ENCODE measurements at regions not wholly inside any gene's neighbourhood (a gene's known extent, or its start where the extent isn't known, plus 50 kb on each side); places are given as distances from the start of the nearest gene placed in this dataset.

GRCh38 chr2:144965172-144965571 lies 445.3 kb upstream of the ZEB2 start:
- DNase-seq: no peak

DNA sequence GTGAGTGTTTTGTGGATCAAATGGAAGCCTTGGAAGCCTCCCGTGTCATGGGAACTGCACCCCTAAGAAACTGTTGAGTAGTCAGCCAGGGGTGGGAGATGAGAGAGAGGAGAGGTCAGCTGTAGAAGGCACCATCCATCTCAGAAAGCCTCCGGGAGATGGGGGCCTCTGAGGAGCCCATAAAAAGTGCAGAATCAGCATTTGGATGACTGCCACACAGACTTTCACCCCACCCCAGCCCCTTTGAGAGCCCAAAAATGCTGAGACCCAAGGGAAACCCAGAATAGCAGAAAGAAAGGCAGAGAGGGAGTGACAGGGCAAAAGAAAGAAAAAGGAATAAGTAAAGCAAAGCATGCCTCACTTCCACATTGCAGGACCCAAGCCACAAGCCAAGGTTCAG lies 443.1 kb upstream of the ZEB2 start:
- DNase-seq: no peak

GRCh38 chr2:144959416-144959815 lies 439.5 kb upstream of the ZEB2 start:
- no peak for DNase-seq

GRCh38 chr2:144950899-144951560 lies 431.1 kb upstream of the ZEB2 start:
- DNase-seq: no peak

DNA sequence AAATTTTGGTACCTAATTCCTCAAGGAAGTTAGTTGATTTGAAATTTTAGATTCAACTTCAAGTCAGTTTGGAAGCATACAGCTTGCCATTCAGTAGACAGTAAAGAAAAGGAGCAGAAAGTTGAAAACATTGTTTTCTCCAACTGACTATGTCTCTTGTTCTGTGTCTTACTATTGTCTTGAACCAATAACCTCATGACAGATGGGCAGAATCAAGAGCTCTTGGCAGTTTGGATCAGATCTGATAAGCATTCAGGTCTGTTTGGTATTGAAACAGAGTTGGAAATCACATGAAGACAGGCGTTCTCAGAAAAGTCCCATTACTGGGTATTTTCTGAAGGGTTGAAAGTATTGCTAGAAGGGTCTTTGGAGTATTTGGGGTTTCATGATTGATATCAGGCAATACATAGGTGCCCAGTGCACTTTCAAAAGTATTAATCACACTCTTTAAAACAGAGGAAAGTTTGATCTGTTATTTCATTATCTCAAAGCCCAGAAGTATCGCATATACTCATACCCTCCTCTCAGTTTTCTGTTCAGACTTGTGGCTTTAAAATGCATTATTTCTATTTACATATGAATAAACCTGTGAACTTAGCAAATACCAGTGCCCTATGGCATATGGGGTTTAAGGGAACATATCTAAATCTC lies 428.4 kb upstream of the ZEB2 start:
- peak in 1 of 5 experiments; percentile 2 for DNase-seq

GRCh38 chr2:144947709-144948037 lies 427.8 kb upstream of the ZEB2 start:
- no peak for DNase-seq

DNA sequence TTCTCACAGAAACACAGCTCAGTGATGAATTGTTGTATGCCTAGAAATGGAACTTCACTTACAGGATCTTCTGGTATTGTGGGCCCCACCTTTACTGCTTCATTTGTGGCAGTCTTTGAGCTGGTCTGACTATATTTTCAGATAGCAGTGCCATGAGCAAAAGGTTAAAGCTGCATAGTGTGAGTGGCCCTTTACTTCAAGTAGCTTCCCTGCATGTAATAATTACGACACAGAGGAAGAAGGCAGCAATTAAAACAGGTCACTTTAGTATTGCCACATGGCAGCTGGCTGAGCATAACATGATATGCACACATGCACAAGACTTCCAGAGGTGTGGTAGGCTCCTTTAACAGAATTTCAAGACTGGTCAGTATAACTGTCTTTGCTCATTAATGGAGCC lies 426.3 kb upstream of the ZEB2 start:
- DNase-seq: no peak

DNA sequence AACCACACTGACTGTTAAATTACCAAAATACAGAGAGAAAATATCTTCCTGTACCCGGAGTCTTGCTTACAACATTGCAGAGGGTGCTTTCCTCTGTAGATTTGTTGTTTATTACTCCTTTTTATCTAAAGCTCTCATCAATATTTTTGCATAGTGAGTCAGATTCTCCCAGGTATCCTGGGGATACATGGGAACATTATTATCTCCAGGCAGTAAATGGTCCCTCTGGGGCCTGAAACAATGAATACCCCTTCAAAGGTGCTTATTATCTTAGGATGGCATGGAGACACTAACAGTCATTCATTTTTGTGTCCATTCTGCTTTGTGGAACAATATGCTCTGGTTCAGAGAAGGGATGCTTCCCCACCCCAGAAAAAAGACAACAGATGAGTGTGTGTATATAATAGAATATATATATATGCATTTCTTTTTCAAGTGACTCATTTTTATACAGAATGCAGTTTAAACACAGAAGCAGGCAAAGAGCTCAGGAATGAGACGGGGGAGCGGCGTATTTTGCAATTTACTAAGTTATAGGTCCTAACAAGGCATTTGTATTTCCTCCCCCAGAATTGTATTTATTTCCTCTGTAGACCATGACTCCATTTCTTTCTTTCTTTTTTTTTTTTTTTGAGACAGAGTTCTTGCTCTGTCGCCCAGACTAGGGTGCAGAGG lies 424.8 kb upstream of the ZEB2 start:
- DNase-seq: no peak

- no peak for DNase-seq
Observed at GRCh38 chr2:144943986-144944385, 424.1 kb upstream of the ZEB2 start.

DNA sequence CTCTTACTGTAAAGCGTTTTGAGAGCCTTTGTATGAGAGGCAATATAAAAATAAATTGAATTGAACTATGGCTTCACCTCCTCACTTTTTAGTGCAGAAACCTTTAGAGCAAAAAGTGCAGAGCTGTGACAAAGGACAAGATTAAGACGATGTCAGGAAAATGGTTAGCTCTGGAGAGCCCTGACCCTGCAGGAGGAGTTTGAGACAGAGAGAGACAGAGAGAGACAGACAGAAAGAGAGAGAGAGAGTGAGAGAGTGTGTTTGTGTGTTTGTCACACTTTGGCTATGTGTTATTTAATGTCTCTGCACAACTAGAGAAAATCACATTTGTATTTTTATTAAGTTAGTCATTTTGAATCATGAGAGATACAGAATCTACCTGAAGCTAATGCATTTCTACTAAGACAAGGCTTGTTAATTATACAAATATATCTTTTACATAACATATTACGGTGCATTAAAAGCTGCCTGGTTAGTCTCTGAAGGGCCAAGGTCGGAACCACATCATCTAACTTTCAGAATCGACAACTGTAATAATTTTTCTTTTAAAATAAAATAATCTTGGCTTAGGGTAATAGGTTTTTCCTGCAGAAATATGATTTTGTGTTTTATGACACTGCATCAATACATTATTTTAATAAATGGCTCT lies 423.5 kb upstream of the ZEB2 start:
- DNase-seq: no peak

DNA sequence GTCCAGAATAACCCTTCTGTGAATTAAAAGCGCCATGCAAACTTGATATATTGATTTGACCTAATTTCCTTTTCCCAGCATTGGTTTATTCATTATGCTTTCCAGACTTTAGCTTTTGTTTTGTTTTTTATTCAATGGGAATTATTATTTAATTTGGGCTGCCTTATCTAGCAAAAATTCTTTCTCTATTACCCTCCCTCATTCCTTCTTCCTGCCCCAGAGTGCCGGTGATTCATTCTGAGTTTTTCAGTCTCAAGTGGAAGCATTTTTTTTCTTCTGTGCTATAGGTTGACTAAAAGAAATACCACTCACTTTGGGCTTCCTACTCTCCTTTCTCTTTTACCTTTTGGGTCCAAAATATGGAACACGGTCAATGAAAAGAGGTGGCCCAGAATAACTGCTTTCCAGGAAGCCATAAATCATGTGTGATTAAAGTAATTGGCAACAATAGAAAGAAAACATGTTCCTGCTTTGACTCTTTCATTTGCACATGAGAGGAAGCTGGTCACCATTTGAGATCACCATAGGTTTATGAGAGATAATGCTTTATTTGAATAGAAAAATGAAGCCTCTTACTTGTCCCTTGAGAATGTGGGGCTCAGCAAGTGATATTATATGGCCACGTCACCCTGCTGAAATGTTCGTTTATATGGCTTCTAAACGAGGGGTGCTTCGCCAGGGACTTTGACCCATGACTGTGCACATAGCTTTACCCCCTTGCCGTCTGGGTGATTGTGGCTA lies 422.8 kb upstream of the ZEB2 start:
- no peak for DNase-seq

DNA sequence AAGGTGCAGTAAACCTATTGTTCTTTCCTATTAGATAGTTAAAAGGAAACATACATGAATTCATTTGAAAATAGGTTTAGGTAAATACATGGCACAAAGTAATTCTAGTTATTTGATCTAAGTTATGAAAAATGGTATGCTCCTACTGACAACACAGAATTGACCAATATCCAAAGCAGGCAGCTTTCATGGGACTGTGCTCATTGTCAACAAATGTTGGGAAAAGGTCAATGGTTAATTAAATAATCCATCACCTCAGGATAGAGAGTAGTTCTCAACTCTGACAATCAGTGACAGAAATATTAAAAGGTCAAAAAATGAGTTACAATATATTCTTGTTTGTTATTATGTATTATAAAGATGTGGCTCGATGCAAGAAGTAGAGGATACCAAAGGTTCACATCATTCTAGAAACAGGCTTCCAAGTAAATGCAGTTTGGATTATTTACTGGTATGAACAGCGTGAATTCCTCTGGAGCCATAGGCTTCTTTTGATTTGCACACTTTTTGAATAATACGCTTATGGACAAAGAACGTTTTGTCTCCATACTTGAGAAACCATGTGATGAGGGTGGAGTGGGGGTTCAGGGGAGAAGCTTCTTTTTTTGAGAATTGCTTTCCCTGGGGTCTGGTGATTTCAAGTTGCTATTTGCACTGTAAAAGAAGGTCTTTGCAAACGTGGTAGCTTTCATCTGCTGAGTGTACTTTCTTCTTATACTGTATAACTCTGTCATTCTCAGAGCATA lies 422.0 kb upstream of the ZEB2 start:
- no peak for DNase-seq

DNA sequence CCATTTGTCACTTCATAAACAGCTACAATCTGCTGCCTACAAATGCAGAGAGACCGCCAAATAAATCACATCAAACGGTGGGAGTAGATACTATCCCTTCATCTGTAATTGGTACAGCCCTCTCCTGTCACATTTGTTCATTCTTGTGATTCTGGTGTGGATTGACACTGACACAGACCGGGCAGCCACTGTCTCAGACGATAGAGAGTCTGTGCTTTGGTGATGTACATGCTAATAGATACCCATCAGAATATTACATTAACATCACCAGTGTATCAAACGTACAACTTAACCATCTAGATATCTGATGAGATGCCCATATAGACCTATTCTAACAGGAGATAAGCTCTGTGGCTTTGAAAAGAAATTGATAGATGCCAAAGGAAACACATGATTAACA lies 419.7 kb upstream of the ZEB2 start:
- DNase-seq: no peak

- no peak for DNase-seq
Observed at GRCh38 chr2:144937910-144938709, 418.2 kb upstream of the ZEB2 start.

DNA sequence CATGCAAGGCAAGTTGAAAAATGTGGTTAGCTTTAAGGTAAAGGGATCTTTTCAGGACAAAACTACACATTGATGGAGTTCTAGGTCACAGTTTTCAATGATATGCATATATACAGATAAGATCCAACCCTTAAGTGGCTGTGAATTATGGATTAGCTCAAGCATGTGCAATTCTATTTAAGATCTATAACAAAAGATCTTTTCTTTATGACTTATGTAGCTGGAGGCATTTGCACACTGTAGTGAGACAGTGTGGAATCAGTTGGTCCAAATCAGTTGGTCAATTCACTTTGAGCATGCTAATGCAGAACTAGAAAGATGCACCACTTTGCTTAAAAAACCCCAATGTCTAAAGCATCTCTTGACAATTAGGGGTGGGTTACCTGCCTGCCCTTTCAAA lies 417.1 kb upstream of the ZEB2 start:
- DNase-seq: no peak

GRCh38 chr2:144936442-144936841 lies 416.5 kb upstream of the ZEB2 start:
- DNase-seq: no peak

DNA sequence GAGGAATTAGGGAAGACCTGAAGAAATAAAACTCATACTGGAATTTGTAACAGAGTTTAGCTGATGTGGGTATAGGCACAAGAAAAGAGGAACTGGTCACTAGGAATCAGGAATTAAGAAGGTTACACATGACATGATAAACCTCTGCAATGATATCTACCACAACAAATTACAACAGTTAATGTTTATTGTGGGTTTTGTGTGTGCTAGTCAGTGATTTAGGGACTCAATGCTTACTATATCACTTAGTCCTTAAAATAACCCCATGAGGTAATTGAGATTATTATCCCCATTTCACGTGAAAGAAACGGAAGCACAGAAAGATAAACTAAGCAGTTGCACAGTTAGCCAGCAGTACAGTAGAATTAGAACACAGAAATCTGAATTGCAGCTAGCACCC lies 415.8 kb upstream of the ZEB2 start:
- no peak for DNase-seq

DNA sequence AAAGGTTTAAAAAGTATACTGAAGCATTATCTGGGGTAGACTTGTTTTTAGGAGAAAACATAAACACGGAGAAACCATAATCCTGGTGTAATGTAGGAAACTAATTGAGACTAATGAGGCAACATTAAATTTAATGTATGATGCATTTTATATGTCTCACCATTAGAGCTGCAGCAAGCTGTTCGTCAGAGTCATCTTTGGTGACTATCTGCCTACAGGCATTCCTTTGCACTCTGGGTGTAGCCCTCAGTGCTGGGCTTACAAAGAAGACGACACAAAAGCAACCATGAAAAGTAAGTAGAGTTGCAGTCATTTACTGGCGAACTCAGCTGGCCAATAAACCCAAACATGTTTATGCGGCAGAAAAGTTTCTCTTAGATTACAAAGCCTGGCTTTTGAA lies 415.3 kb upstream of the ZEB2 start:
- DNase-seq: no peak

- no peak for DNase-seq
Observed at GRCh38 chr2:144931960-144932359, 412.0 kb upstream of the ZEB2 start.

DNA sequence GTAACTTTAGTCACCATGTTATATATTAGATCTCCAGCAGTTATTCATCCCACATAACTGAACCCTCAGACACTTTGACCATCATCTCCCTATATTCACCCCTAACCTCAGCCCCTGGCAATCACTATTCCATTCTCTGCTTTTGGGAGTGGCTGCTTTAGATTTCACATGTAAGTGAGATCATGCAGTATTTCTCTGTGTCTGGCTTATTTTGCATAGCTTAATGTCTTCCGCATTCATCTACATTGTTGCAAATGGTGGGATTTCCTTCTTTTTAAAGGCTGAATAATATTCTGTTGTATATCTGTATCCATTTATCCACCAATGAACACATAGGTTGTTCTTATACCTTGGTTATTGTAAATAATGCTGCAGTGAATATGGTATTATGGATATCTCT lies 411.6 kb upstream of the ZEB2 start:
- no peak for DNase-seq

- DNase-seq: no peak
Observed at GRCh38 chr2:144927429-144927828, 407.5 kb upstream of the ZEB2 start.

- DNase-seq: no peak
Observed at GRCh38 chr2:144925886-144926285, 406.0 kb upstream of the ZEB2 start.

Data from T-helper 2 cell (primary cell).